Heart left ventricle (tissue), 16 donors: ENCODE measurements at regions not wholly inside any gene's neighbourhood (a gene's known extent, or its start where the extent isn't known, plus 50 kb on each side); places are given as distances from the start of the nearest gene placed in this dataset.

Experiments used
- ATAC-seq, 4 donors: fragments of 200-7000 bp; cut with Tn5 transposase; one replicate each; pipeline ENCODE4 v1.9.1; 2020 to 2022; ENCODE audit warnings: moderate library complexity in 4 of 4, mild to moderate bottlenecking in 3 of 4, moderate number of reproducible peaks in 1 of 4
- DNase-seq, 5 donors: peaks; one replicate each; pipeline ENCODE4 v3.0.0-alpha.2; 2020
- H3K27ac ChIP-seq, 12 donors: fragments of 200-600 bp; sonication (generic) in 4 of 12; one replicate each; pipeline versions ENCODE4 v1.5.0 to v1.8.0; 2016 to 2022; ENCODE audit warnings: mild to moderate bottlenecking in 2 of 12
- H3K27me3 ChIP-seq, 9 donors: fragments of 200-600 bp; sonication (generic) in 2 of 9; one replicate each; pipeline versions ENCODE4 v1.5.1 to v1.8.0; 2016 to 2022; ENCODE audit warnings: mild to moderate bottlenecking in 3 of 9
- H3K36me3 ChIP-seq, 9 donors: fragments of 200-600 bp; sonication (generic) in 2 of 9; one replicate each; pipeline versions ENCODE4 v1.5.0 to v1.8.0; 2018 to 2022; ENCODE audit warnings: mild to moderate bottlenecking in 2 of 9
- H3K4me1 ChIP-seq, 12 donors: fragments of 200-600 bp; sonication (generic) in 4 of 12; one replicate each; pipeline versions ENCODE4 v1.5.0 to v1.8.0; 2016 to 2022; ENCODE audit warnings: mild to moderate bottlenecking in 3 of 12
- H3K4me3 ChIP-seq, 12 donors: fragments of 200-600 bp; sonication (generic) in 4 of 12; one replicate each; pipeline versions ENCODE4 v1.5.0 to v1.8.0; 2017 to 2022; ENCODE audit warnings: mild to moderate bottlenecking in 9 of 12, moderate library complexity in 4 of 12
- H3K9me3 ChIP-seq, 12 donors: fragments of 200-600 bp; sonication (generic) in 4 of 12; one replicate each; pipeline versions ENCODE4 v1.5.0 to v1.8.0; 2016 to 2022; ENCODE audit warnings: mild to moderate bottlenecking in 1 of 12
- POLR2A ChIP-seq, 2 donors: fragments of 450-650 bp; IDR thresholded peaks; one replicate each; pipeline ENCODE4 v1.6.1; 2017; ENCODE audit warnings: antibody characterized with exemption in 2 of 2, mild to moderate bottlenecking in 2 of 2, moderate library complexity in 2 of 2
- WGBS, 4 donors: extraction: QIAGEN DNeasy Blood & Tissue Kit in 2 of 4; methylation state at CpG; one replicate each; pipeline versions ENCODE4 v1.1.5 to v1.1.7; 2013 to 2018; 5-methylcytosine and 5-hydroxymethylcytosine counted together
- intact Hi-C, 10 donors: fragments of 100-400 bp; cut with DNase I; formaldehyde crosslinking; loops; one replicate each; pipeline versions ENCODE4 v1.11.1 to v1.14.2; 2022
- TF ChIP-seq, protein P1 (sequence below), 12 donors: fragments of 200-600 bp; sonication (generic) in 4 of 12; IDR thresholded peaks; one replicate each; pipeline versions ENCODE4 v1.5.0 to v1.8.0; 2018 to 2022; ENCODE audit warnings: antibody characterized with exemption in 12 of 12, mild to moderate bottlenecking in 5 of 12
- donor health status: ischemic (EF 13 %, LVEDD 7.1; RV severe dilation, severe dysfunction).
- donor health status: healthy with polysubstance abuse.
- donor health status: DM: no; HTN: yes; CAD: no.
- donor health status: DM: no; HTN: no; CAD: no.
- donor health status: ischemic (EF 25% LVEDD 6.9; RV normal size, moderate dysfunction).
- donor health status: ischemic (EF 25% LVEDD 5.7; RV mildly dilated, moderate dysfunction).
- donor health status: healthy.
- donor health status: DM: yes; HTN: yes; CAD: no.
- donor health status: ischemic (EF 35%, LVEDD 5.7; RV mildly dilated, moderate dysfunction).
- donor health status: nonischemic (EF 11% LVEDD 7.7; RV severe dilation, severe dysfunction).
- donor health status: DM: yes; HTN: yes; CAD: no.
- donor health status: PGD.
- donor health status: ischemic (EF 29% LVEDD 5.4; RV normal size, mild dysfunction).
- donor health status: nonischemic (EF 23%, LVEDD 6.1; RV moderate dilation, normal function).

DNA sequence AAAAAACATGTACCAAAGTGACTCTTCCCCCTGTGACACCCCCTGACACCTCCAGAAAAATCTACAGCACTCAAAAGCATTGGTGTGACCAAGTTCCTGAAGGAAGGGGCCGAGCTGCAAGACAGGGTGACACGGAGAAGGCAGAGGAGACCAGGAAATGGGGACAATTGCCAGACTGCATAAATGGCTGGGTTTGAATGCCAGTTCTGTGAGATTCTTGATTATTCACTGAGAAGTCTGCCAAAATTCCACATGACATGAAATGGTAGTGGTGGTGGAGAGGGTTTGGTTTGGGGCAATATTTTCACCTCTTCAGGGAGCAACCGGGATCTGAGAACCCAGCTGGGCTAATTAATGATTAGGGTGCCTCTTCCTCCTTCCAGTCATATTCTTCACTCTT lies 178.5 kb downstream of the ARL4C start:
- DNase-seq (no peak), ATAC-seq (no peak)
- H3K9me3 ChIP-seq = no peaks in the 10 kb centered on the region
- no peak overlapping the region for H3K27ac ChIP-seq
- no peaks in the 10 kb centered on the region for H3K4me1 ChIP-seq
- TF ChIP-seq, protein P1, sequence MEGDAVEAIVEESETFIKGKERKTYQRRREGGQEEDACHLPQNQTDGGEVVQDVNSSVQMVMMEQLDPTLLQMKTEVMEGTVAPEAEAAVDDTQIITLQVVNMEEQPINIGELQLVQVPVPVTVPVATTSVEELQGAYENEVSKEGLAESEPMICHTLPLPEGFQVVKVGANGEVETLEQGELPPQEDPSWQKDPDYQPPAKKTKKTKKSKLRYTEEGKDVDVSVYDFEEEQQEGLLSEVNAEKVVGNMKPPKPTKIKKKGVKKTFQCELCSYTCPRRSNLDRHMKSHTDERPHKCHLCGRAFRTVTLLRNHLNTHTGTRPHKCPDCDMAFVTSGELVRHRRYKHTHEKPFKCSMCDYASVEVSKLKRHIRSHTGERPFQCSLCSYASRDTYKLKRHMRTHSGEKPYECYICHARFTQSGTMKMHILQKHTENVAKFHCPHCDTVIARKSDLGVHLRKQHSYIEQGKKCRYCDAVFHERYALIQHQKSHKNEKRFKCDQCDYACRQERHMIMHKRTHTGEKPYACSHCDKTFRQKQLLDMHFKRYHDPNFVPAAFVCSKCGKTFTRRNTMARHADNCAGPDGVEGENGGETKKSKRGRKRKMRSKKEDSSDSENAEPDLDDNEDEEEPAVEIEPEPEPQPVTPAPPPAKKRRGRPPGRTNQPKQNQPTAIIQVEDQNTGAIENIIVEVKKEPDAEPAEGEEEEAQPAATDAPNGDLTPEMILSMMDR (IDR thresholded peaks at IDR 0.05) = no peak
- no peak for TF ChIP-seq POLR2A (IDR thresholded peaks at IDR 0.05)
- no peaks in the 10 kb centered on the region for H3K27me3 ChIP-seq
- intact Hi-C loops = no loop called here
- no peaks in the 10 kb centered on the region for H3K36me3 ChIP-seq
- no peak overlapping the region for H3K4me3 ChIP-seq
- WGBS, 4 donors = 46 to 68% (median 59%) methylated on average over 3 of the region's 3 CpGs

DNA sequence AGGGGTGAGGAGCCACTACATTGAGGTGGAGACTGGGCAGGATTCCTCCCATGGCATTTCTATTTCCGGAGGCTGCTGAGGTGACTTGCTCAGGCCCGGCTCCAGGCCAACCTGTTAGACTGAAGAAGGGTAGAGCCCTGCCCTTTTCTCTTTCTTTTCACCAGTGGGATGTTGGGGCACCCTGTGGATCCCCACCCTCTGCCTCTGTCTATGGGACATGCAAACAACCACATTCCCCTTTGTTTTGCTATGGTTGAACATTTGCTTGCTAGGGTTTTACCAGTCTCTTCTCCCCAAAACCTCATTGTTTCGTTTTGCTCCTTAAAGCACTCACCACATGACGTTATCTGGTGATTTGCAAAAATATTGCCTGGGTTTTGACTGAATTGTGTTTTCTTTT lies 183.3 kb downstream of the ARL4C start:
- intact Hi-C loops = no loop called here
- 86 to 93% (median 90%) methylated on average over 4 of the region's 4 CpGs for WGBS, 4 donors
- no peak for DNase-seq
- H3K4me1 ChIP-seq = peaks cover 0 to 10% (median 0%) of the 10 kb centered on the region in 12 donors
- no peaks in the 10 kb centered on the region for H3K9me3 ChIP-seq
- H3K27me3 ChIP-seq = no peaks in the 10 kb centered on the region
- no peak for TF ChIP-seq POLR2A (IDR thresholded peaks at IDR 0.05)
- TF ChIP-seq, protein P1 (IDR thresholded peaks at IDR 0.05) = no peak
- H3K27ac ChIP-seq = no peak overlapping the region
- no peaks in the 10 kb centered on the region for H3K36me3 ChIP-seq
- ATAC-seq = no peak
- H3K4me3 ChIP-seq = no peak overlapping the region

DNA sequence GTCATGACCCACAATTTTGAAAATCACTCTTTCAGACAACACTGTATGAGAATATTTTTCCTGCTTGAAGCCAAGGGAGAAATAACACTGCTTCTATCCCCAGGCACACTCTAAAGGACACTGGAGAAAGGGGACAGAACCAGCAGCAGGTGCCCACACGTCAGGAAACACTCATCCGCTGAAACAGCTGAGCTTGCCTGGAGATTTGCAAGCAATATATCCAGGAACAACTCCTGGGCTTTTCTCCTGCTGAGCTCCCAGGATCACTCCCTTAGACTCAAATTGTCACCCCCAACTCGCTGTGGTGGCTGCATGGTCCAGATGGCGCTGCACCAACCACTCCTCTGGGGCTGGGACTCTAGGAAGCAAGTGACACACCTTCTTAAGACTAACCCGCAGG lies 186.7 kb downstream of the ARL4C start:
- DNase-seq = no peak
- intact Hi-C loops = no loop called here
- H3K9me3 ChIP-seq = no peaks in the 10 kb centered on the region
- H3K36me3 ChIP-seq = no peaks in the 10 kb centered on the region
- WGBS, 4 donors = 82 to 88% (median 83%) methylated on average over 5 of the region's 5 CpGs
- H3K4me1 ChIP-seq = peaks cover 0 to 23% (median 0%) of the 10 kb centered on the region in 12 donors
- TF ChIP-seq, protein P1 (IDR thresholded peaks at IDR 0.05) = no peak
- no peak for ATAC-seq
- no peak overlapping the region for H3K27ac ChIP-seq
- H3K27me3 ChIP-seq = peaks cover 0 to 3% (median 0%) of the 10 kb centered on the region in 9 donors
- H3K4me3 ChIP-seq = no peak overlapping the region

DNA sequence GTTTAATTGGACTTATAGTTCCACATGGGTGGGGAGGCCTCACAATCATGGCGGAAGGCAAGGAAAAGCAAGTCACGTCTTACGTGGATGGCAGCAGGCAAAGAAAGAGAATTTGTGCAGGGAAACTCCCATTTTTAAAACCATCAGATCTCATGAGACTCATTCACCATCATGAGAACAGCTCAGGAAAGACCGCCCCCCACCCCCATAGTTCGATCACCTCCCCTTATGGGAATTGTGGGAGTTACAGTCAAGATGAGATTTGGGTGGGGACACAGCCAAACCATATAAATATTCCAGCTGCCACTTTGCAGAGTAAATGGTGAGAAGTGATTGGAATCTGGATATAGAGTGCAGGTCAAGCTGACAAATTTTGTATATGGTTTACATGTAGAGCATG lies 187.4 kb downstream of the ARL4C start:
- Histone ChIP-seq H3K36me3 (no peaks in the 10 kb centered on the region), H3K27me3 (peaks cover 0 to 6% (median 0%) of the 10 kb centered on the region in 9 donors), H3K9me3 (no peaks in the 10 kb centered on the region), H3K27ac (peak overlapping the region in 2 of 12 donors; percentile 37 to 89), H3K4me3 (no peak overlapping the region), H3K4me1 (peaks cover 0 to 23% (median 0%) of the 10 kb centered on the region in 12 donors)
- no peak for ATAC-seq
- no peak for DNase-seq
- 86 to 93% (median 89%) methylated on average over 5 of the region's 5 CpGs for WGBS, 4 donors
- intact Hi-C loops = no loop called here
- no peak for TF ChIP-seq POLR2A (IDR thresholded peaks at IDR 0.05)
- TF ChIP-seq, protein P1 (IDR thresholded peaks at IDR 0.05) = no peak
